GM18868 (cell line): ENCODE measurements at regions not wholly inside any gene's neighbourhood (a gene's known extent, or its start where the extent isn't known, plus 50 kb on each side); places are given as distances from the start of the nearest gene placed in this dataset.
"Not testable (repeated sequence)": the region's sequence is repeated elsewhere in the genome, so short reads cannot be mapped to it uniquely, and the experiment has no call there.

Source experiments
- ATAC-seq: cut with Tn5 transposase; IDR thresholded peaks from one replicate; pipeline ENCODE4 v1.9.1; 2021; ENCODE audit warnings: mild to moderate bottlenecking, moderate library complexity; ENCODE audit not compliant: unreplicated experiment

GRCh38 chr3:112765531-112765930, 81.1 kb downstream of the CD200R1L start:
- ATAC-seq: no peak

DNA sequence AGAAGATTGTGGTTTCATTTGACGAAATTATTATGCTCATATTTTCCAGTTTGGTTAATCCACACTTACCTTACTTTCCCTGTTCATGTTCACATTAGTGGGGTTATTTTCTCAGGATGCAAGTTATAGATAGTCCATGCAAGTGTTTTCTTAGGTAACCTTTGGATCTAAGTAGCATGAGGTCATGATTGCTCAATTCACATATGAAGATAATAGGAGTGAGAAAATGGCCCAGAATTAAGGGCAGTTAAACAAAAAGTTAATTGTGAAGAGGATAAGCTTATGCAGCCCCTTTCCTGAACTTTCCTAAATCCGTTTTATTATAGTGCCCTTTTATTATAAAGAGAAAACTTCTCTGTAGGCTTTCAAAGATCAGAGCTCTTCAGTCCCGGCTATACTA, 83.4 kb downstream of the CD200R1L start:
- ATAC-seq: no peak

DNA sequence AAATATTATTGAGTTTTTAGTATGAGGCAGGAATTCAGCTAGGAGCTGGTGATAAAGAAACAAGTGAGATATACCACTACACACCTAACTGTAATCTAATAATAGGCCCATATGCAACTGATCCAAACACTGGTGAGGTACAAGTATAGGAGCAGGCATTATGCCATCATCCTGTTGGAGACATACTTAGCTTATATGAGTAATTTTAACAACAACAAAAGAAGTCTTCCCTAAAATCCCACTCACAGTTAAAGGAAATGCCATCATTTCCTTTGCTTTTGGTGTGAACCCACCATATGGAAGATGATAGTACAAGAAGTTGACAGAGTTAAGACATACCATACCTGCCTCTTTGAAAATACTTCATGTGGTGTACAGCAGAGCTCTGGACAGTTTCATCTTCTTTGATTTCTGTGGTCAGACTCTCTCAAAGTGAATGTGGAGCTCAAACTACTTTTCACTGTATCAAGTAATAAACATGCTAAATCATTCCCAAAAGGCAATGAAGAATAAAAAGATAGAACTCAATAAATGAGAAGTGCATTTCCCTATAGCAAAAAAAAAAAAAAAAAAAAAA, 85.5 kb downstream of the CD200R1L start:
- ATAC-seq: no peak

DNA sequence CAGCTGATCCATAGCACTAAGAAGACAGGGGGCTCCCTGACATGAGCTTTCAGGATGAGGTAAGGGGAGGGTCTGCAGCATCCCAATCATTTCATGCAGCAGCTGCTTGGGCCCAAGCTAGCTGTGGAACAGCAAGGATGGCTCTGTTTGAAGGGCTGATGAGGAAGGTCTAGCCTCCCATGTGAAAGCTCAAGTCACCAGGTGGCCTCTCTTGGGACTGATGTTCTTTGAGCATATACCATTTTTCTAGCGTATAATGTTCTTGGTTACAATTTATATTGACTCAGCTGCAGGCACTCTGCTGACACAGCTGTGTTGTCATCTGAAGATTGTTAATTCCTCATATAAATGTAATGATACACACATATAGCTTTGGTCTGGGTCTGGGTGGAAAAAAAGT, 87.0 kb downstream of the CD200R1L start:
- no peak for ATAC-seq

DNA sequence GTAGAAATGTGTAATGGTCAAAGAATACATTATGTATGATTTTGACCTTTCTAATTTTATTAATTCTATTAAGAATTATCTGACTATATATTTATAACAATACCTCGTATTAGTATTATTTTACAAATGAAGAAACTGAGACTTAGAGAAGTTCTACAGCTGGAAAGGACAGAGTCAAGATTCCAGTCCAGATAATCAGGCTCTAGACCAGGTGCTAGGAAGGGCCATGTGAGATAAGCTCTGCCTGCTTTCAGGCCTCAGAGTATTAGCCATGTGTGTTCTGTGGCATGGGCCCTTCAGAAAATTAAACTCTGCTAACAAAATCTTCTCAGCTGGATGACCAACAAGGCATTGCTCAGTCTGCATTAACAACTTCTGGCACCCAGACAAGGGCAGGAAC, 87.5 kb downstream of the CD200R1L start:
- no peak for ATAC-seq

- ATAC-seq: no peak
Measured at GRCh38 chr3:112757197-112757596, 89.5 kb downstream of the CD200R1L start.

DNA sequence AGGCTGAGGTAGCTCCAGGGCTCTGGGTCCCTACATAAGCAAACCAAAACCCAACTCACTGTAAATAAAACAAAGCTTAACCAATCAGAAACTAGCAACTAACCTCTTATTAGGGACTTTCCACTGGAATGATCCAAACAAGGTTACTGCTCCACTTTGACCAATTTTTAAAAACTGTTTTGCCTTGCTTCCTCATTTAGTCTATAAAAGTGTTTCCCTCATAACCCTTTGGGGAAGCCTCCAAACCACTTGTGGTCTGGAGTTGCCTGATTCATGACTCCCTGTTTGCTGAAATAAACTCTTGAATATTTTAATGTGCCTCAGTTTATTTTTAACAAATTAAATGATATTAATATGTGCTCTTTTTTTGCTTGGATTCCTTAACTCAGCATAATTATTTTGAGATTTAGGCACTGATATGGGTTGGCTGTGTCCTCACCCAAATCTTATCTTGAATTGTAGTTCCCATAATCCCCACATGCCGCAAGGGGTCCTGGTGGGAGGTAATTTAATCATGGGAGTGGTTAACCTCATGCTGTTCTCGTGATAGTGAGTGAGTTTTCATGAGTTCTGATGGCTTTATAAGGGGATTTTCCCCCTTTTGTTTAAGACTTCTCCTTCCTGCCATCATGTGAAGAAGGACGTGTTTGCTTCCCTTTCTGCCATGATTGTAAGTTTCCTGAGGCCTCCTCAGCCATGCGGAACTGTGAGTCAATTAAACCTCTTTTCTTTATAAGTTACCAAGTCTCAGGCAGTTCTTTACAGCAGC, 90.6 kb downstream of the CD200R1L start:
- no peak for ATAC-seq

- ATAC-seq: not testable (repeated sequence)
Measured at GRCh38 chr3:112755046-112755445, 91.6 kb downstream of the CD200R1L start.

- ATAC-seq: no peak
Measured at GRCh38 chr3:112751564-112752512, 94.8 kb downstream of the CD200R1L start.

- ATAC-seq: no peak
Measured at GRCh38 chr3:112751061-112751460, 95.6 kb downstream of the CD200R1L start.

GRCh38 chr3:112747624-112748023, 99.0 kb downstream of the CD200R1L start:
- no peak for ATAC-seq

DNA sequence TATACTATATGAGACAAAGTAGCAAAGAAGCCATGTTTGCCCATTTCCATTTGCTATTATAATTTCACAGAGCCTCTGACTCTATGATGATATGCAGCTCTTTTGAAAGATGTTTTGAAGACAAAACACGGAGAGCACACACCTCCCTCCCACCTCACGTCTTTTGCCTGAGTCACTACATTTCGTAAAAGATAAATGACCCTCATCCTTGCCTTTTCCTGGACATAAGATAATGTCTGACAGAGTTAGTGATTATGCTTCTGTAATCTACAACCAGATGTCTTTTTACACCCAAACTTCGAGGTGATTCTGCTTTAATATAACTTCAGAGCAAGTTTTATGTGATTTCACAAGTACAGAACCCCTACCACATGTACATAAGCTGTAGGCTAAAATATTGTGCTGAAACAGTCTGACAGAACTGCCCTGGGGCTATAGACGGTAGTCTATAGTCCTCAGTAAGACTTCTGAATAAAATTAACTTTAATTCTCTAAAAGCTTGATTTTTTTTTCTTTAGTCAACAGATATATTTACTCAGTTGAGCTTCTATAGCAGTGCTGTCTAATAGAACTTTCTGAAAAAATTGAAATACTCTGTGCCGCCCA, 99.9 kb downstream of the CD200R1L start:
- no peak for ATAC-seq

DNA sequence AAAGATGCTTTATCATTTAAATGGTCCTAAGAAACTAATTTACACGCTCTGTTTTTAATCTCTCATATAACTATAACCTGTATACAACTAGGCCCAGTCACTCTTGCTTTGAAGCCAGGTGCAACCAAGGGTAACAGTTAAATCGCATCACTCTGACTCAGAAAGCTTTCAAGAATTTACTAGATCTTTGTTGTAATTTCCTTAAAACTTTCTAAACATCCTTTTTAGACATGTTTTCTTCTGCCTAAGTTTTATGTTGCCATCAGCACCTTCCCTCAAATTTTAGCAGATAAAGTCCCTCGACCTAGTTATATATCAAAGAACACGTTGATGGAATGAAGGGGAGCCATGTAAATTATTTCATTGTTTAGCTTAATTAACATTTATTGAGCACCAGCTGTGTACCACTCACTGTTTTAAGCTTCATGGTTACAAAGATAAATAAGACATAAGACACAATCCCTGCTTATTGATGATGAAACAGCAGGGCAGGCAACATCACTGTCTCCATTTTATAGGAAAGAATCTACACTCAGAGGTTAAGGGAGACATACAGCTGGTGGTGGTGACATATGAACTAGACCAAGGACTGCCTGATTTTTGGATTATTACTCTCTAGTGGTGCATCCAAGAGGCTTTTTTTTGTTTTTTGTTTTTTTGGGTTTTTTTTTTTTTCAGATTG, 101.0 kb downstream of the CD200R1L start:
- ATAC-seq: no peak

- no peak for ATAC-seq
Measured at GRCh38 chr3:112744825-112745566, 101.7 kb downstream of the CD200R1L start.

GRCh38 chr3:112744106-112744505, 102.6 kb downstream of the CD200R1L start:
- no peak for ATAC-seq

DNA sequence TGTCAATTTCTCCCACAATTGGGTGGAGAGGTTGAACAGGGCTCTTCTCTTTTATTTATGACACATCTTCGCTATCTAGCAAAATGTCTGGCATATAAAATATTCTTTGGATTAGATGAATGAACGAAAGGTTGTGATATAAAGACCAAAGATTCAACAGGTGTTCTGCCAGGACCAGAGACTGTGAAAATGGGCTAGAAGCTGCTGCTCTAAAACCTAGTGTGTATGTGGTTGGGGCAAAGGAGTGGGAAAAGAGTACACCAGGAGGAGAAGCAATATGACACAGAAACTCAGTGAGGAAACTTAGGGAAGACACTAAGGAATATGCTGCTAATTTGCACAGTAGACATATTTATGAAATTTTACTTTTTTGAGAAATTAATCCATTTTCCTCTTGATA, 102.0 kb upstream of the CCDC80 start:
- ATAC-seq: no peak

- no peak for ATAC-seq
Measured at GRCh38 chr3:112741983-112742382, 101.0 kb upstream of the CCDC80 start.

- no peak for ATAC-seq
Measured at GRCh38 chr3:112740835-112741234, 99.9 kb upstream of the CCDC80 start.

DNA sequence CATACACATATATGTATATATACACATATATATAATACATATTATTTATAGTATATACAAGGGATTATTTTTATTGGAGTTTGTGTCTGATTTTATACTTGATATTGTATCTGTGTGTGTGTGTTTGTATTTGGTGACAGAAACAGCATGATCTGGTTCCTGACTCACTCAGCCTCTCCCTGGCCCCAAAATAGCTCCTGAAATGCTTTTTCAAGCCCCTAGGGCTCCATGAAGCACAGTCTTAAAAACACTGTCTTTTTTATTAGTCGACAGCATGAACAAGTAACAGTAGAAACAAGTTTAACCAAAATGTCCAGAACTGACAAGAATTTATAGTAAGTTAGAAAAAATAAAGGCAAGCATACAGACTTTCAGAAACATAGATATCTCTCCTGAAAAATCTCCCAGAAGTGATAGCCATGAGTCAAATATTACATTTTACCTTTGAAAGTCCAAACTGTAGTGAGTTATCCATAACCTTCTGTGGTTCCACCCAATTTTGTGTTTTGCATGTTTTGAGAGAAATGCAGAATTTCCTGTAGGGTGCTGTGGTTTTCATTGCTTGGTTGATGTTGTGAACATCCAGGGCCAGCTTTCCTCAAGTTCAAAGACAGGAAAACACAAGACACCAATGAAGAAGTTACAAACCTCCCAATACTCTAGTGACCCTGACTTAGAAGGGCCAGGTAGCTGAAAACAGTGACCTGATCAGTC, 98.5 kb upstream of the CCDC80 start:
- no peak for ATAC-seq
